ENCODE measurements at regions not wholly inside any gene's neighbourhood (a gene's known extent, or its start where the extent isn't known, plus 50 kb on each side); places are given as distances from the start of the nearest gene placed in this dataset.
A peak's percentile ranks its signal among the peaks of the same experiment; 100 is the strongest.
"Not testable (repeated sequence)": the region's sequence is repeated elsewhere in the genome, so short reads cannot be mapped to it uniquely, and the experiment has no call there.

DNA sequence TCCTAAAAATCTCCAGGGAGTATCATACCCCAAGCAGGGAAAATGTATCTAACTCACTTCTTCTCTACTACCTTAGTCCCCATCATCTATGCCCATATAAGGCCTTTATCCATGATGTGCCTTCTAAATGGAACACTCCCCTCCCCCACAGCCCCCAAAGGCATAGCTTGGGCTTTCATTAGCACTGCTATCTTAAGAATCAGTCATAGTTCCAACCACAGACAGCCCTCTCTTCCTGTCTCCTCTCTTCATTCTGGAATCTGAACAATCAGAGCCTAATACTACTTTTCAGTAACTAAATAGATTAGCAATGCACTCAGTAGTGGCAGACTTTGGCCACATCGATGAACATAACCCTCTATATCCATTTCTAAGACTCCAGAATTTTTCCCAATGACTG is 313.2 kb upstream of the DKK2 start:
- H3K27me3 ChIP-seq (ENCODE audit: control insufficient read depth, insufficient read depth, low read length): no peaks in the 10 kb centered on the region
- no peak for DNase-seq (ENCODE audit: low read depth in 4 of 6, low spot score in 6 of 6)
- no peak overlapping the region for H3K4me3 ChIP-seq (ENCODE audit: low read depth, low read length)
- H3K27ac ChIP-seq (ENCODE audit: low read depth, low read length): no peak overlapping the region
- 67% methylated on average over 1 of the region's 1 CpG for WGBS (ENCODE audit: insufficient coverage)
- H3K36me3 ChIP-seq (ENCODE audit: control insufficient read depth, insufficient read depth, low read length): no peaks in the 10 kb centered on the region
- H3K9me3 ChIP-seq (ENCODE audit: control insufficient read depth, insufficient read depth, low read length): no peaks in the 10 kb centered on the region
- no peaks in the 10 kb centered on the region for H3K4me1 ChIP-seq (ENCODE audit: control insufficient read depth, insufficient read depth, low read length)

DNA sequence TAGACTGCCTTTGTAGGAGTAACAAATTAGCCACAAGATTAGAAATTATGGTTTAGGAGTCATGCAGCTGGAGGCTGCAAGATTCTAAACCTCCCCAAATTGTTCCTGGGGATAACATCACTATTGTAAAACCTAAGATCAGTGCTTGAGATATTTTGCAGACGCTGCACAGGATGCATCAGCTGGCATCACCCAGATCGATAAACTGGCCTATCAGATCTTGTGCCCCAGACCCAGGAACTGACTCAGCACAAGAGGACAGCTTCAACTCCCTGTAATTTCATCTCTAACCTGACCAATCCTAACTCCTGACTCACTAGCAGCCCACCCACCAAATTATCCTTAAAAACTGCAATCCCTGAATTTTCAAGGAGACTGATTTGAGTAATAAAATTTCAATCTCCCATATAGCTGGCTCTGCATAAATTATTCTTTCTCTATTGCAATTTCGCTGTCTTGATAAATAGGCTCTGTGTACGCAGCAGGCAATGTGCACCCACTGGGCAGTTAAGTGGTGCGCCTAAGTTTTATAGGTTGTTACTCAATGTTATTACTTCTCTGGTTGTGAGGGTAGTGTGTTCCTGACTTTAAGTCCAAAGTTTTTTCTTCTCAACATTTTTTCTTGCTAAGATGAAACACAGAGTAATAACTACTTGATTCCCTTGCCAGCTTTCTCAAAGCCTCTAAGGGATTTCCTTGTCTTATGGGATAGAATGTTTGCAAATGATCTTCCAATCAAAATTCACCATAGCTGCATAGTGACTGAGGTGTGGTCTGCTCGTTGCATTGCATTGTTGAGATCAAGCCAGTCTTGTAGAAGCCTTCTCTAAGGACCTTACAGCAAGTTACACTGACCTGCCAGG is 312.3 kb upstream of the DKK2 start:
- peak in 1 of 6 donors; percentile 57 for DNase-seq (ENCODE audit: low read depth in 4 of 6, low spot score in 6 of 6)
- H3K4me3 ChIP-seq (ENCODE audit: low read depth, low read length): no peak overlapping the region
- 91% methylated on average over 2 of the region's 6 CpGs for WGBS (ENCODE audit: insufficient coverage)
- no peak overlapping the region for H3K27ac ChIP-seq (ENCODE audit: low read depth, low read length)
- H3K27me3 ChIP-seq (ENCODE audit: control insufficient read depth, insufficient read depth, low read length): no peaks in the 10 kb centered on the region
- H3K4me1 ChIP-seq (ENCODE audit: control insufficient read depth, insufficient read depth, low read length): no peaks in the 10 kb centered on the region
- no peaks in the 10 kb centered on the region for H3K9me3 ChIP-seq (ENCODE audit: control insufficient read depth, insufficient read depth, low read length)
- H3K36me3 ChIP-seq (ENCODE audit: control insufficient read depth, insufficient read depth, low read length): no peaks in the 10 kb centered on the region

DNA sequence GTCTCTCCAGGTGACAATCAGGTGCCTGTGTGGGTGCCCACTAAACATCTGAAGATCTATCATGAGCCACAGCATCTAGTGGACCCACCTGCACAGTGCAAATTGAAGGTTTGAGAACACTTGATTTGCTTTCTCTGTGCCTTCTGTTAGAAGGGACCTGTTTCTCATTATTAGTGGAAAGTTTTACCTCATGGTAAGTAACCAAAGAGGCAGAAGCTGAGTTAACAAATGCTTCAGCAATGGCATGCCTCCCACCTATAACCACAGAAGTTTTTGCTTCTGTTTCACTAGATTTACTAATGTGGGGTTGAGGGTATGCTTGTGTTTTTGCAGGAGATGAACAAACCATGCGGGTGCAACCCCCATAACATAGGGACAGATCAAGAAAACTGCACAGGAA is 297.4 kb upstream of the DKK2 start:
- Histone ChIP-seq H3K4me3 (ENCODE audit: low read depth, low read length) (no peak overlapping the region), H3K36me3 (ENCODE audit: control insufficient read depth, insufficient read depth, low read length) (no peaks in the 10 kb centered on the region), H3K9me3 (ENCODE audit: control insufficient read depth, insufficient read depth, low read length) (no peaks in the 10 kb centered on the region), H3K4me1 (ENCODE audit: control insufficient read depth, insufficient read depth, low read length) (no peaks in the 10 kb centered on the region), H3K27ac (ENCODE audit: low read depth, low read length) (no peak overlapping the region), H3K27me3 (ENCODE audit: control insufficient read depth, insufficient read depth, low read length) (no peaks in the 10 kb centered on the region)
- no peak for DNase-seq (ENCODE audit: low read depth in 4 of 6, low spot score in 6 of 6)
- no CpG with 5 or more reads among the region's 1 CpG for WGBS (ENCODE audit: insufficient coverage)

DNA sequence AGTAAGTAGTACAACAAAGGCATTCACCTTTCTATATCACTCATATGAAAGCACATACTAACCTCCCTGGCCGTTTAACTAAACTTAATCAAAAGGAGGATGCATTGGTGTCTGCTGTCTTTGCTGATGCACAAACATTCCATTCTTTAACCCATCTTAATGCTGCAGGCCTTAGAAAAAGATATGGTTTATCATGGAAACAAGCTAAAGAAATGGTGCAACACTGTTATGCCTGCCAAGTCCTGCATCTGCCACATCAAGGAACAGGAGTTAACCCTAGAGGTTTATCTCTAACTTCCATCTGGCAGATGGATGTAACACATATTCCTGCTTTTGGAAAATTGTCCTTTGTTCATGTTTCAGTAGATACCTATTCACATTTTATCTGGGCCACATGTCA is 296.5 kb upstream of the DKK2 start:
- not testable (repeated sequence) for H3K27ac ChIP-seq (ENCODE audit: low read depth, low read length); H3K9me3 ChIP-seq (ENCODE audit: control insufficient read depth, insufficient read depth, low read length); H3K36me3 ChIP-seq (ENCODE audit: control insufficient read depth, insufficient read depth, low read length); DNase-seq (ENCODE audit: low read depth in 4 of 6, low spot score in 6 of 6); H3K4me3 ChIP-seq (ENCODE audit: low read depth, low read length); H3K27me3 ChIP-seq (ENCODE audit: control insufficient read depth, insufficient read depth, low read length); H3K4me1 ChIP-seq (ENCODE audit: control insufficient read depth, insufficient read depth, low read length)
- WGBS (ENCODE audit: insufficient coverage): no CpG with 5 or more reads among the region's 1 CpG

DNA sequence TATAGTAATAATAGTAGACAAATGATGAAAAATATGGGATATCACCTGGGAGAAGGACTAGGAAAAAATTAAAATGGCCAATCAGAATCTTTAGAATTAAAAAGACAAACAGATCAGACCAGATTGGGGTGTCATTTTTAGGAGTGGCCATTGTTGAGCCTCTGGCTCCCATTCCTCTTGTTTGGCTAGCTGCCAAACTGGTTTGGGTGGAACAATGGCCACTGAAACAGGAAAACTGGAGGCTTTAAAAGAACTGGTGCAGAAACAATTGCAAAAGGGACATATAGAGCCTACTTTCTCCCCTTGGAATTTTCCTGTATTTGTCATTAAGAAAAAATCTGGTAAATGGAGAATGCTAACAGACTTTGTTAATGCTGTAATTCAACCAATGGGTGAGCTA is 294.8 kb upstream of the DKK2 start:
- H3K9me3 ChIP-seq (ENCODE audit: control insufficient read depth, insufficient read depth, low read length): no peaks in the 10 kb centered on the region
- no peaks in the 10 kb centered on the region for H3K27me3 ChIP-seq (ENCODE audit: control insufficient read depth, insufficient read depth, low read length)
- H3K4me3 ChIP-seq (ENCODE audit: low read depth, low read length): no peak overlapping the region
- no peaks in the 10 kb centered on the region for H3K4me1 ChIP-seq (ENCODE audit: control insufficient read depth, insufficient read depth, low read length)
- H3K36me3 ChIP-seq (ENCODE audit: control insufficient read depth, insufficient read depth, low read length): no peaks in the 10 kb centered on the region
- no peak overlapping the region for H3K27ac ChIP-seq (ENCODE audit: low read depth, low read length)
- no peak for DNase-seq (ENCODE audit: low read depth in 4 of 6, low spot score in 6 of 6)

DNA sequence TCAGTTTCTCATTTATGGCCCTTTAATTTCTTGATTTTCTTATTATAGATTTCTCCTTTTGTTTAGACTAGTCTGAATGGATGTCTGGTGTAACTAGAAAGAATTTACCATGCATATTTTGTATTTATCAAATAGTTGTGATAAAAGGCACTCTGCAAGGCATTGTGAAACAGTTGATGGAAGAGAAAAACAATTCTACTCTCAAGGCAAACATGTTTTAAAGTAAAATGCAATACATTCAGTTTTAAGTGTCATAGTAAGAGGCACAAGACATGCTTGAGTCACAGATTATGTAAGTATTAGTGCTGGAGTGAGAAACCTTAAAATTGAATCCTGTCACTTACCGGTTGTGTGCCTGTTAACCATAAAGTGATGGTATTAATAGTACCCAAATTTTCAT is 283.3 kb upstream of the DKK2 start:
- WGBS (ENCODE audit: insufficient coverage): no CpG with 5 or more reads among the region's 1 CpG
- Histone ChIP-seq H3K27ac (ENCODE audit: low read depth, low read length) (no peak overlapping the region), H3K36me3 (ENCODE audit: control insufficient read depth, insufficient read depth, low read length) (no peaks in the 10 kb centered on the region), H3K27me3 (ENCODE audit: control insufficient read depth, insufficient read depth, low read length) (no peaks in the 10 kb centered on the region), H3K4me3 (ENCODE audit: low read depth, low read length) (no peak overlapping the region), H3K9me3 (ENCODE audit: control insufficient read depth, insufficient read depth, low read length) (no peaks in the 10 kb centered on the region), H3K4me1 (ENCODE audit: control insufficient read depth, insufficient read depth, low read length) (no peaks in the 10 kb centered on the region)
- DNase-seq (ENCODE audit: low read depth in 4 of 6, low spot score in 6 of 6): no peak

DNA sequence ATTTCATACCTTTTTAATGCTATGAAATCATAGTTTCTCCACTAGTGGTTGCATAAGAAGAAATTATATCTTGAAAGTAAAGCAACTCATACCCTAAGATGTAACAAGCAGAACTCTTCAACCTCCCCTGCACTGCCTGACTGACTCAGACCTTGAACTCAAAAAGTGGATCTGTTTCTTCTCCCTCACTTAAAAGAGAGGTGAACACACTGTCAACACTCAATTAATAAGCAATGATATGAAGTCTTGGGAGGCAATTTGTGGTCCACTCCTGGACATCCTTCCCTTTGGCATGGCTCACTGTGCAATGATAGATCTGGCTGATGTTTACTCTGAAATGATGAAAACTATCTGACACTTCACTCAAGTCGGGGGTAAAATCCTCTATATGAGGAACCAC is 282.0 kb upstream of the DKK2 start:
- no peaks in the 10 kb centered on the region for H3K4me1 ChIP-seq (ENCODE audit: control insufficient read depth, insufficient read depth, low read length)
- no CpG with 5 or more reads among the region's 1 CpG for WGBS (ENCODE audit: insufficient coverage)

DNA sequence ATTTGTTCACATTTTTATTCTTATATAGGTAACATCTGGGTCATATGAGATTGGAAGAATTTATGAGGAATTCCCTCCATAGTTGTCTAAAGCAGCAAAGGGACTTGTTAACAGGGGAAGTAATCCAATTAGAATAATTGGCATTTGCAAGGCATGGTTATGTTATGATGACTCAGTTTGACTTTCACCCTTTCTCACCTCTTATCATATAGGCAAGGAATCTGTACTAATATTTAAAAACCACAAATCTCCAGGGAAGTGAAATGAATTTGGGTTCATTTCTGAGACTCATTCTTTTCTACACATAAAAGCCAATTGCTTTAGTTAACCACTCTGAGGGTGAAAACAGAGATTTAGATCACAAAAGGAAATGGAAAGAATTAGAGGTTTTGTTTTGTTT is 281.5 kb upstream of the DKK2 start:
- DNase-seq (ENCODE audit: low read depth in 4 of 6, low spot score in 6 of 6): no peak
- no peak overlapping the region for H3K27ac ChIP-seq (ENCODE audit: low read depth, low read length)
- H3K4me1 ChIP-seq (ENCODE audit: control insufficient read depth, insufficient read depth, low read length): no peaks in the 10 kb centered on the region
- H3K4me3 ChIP-seq (ENCODE audit: low read depth, low read length): no peak overlapping the region
- no peaks in the 10 kb centered on the region for H3K36me3 ChIP-seq (ENCODE audit: control insufficient read depth, insufficient read depth, low read length)
- no peaks in the 10 kb centered on the region for H3K27me3 ChIP-seq (ENCODE audit: control insufficient read depth, insufficient read depth, low read length)
- H3K9me3 ChIP-seq (ENCODE audit: control insufficient read depth, insufficient read depth, low read length): no peaks in the 10 kb centered on the region

More for the DNA sequence above, 282.0 kb upstream of the DKK2 start:
- Histone ChIP-seq H3K27ac (ENCODE audit: low read depth, low read length) (no peak overlapping the region), H3K4me3 (ENCODE audit: low read depth, low read length) (no peak overlapping the region), H3K27me3 (ENCODE audit: control insufficient read depth, insufficient read depth, low read length) (no peaks in the 10 kb centered on the region), H3K9me3 (ENCODE audit: control insufficient read depth, insufficient read depth, low read length) (no peaks in the 10 kb centered on the region), H3K36me3 (ENCODE audit: control insufficient read depth, insufficient read depth, low read length) (no peaks in the 10 kb centered on the region)
- no peak for DNase-seq (ENCODE audit: low read depth in 4 of 6, low spot score in 6 of 6)

DNA sequence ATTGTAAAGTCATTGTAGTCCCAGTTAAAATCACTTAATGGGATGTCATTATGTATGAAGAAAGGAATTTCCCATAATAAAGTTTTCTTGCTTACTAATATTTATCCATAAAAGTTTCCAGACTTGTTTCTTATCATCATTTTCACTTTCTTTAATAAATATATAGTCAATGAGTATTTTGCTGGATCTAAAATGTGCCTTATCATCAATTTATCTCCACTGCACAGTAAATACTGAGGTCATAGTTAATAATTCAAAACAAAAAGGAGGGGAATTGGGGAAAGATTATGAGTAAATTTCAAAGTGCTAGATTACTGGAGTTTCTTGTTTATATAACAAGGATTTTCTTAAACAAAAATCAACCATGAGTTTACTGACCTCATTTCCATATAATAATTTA is 279.5 kb upstream of the DKK2 start:
- Histone ChIP-seq H3K27me3 (ENCODE audit: control insufficient read depth, insufficient read depth, low read length) (no peaks in the 10 kb centered on the region), H3K27ac (ENCODE audit: low read depth, low read length) (no peak overlapping the region), H3K4me3 (ENCODE audit: low read depth, low read length) (no peak overlapping the region), H3K9me3 (ENCODE audit: control insufficient read depth, insufficient read depth, low read length) (no peaks in the 10 kb centered on the region), H3K36me3 (ENCODE audit: control insufficient read depth, insufficient read depth, low read length) (no peaks in the 10 kb centered on the region), H3K4me1 (ENCODE audit: control insufficient read depth, insufficient read depth, low read length) (no peaks in the 10 kb centered on the region)
- no peak for DNase-seq (ENCODE audit: low read depth in 4 of 6, low spot score in 6 of 6)

DNA sequence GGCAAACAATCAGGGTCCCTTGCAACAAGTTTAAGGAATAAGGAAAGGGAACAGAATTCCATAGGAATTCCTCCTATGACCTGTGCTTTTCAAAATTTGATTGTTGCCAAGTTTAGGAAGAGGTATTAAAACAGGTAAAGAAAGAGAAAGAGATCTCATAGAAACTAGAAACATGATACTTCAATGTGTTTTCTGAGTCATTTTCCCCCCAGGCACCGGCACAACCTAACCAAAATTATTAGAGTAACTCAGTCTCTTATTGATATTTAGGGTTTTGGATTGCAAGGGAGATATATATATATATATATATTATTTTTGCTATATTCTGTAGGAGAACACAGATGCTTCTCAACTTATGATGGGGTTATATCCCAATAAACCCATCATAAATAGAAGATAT is 278.0 kb upstream of the DKK2 start:
- H3K4me1 ChIP-seq (ENCODE audit: control insufficient read depth, insufficient read depth, low read length): no peaks in the 10 kb centered on the region
- no peak for DNase-seq (ENCODE audit: low read depth in 4 of 6, low spot score in 6 of 6)
- no peak overlapping the region for H3K27ac ChIP-seq (ENCODE audit: low read depth, low read length)
- no peaks in the 10 kb centered on the region for H3K9me3 ChIP-seq (ENCODE audit: control insufficient read depth, insufficient read depth, low read length)
- H3K4me3 ChIP-seq (ENCODE audit: low read depth, low read length): no peak overlapping the region
- no CpG with 5 or more reads among the region's 1 CpG for WGBS (ENCODE audit: insufficient coverage)
- no peaks in the 10 kb centered on the region for H3K27me3 ChIP-seq (ENCODE audit: control insufficient read depth, insufficient read depth, low read length)
- H3K36me3 ChIP-seq (ENCODE audit: control insufficient read depth, insufficient read depth, low read length): no peaks in the 10 kb centered on the region

All from spinal cord (tissue), 9 donors.